Loucy (cell line): ENCODE measurements at regions not wholly inside any gene's neighbourhood (a gene's known extent, or its start where the extent isn't known, plus 50 kb on each side); places are given as distances from the start of the nearest gene placed in this dataset.

ENCODE experiments used
- H2AFZ ChIP-seq: fragments of 200-600 bp; sonication (generic); 2 replicates; pipeline ENCODE4 v1.6.0; 2016; ENCODE audit warnings: antibody characterized with exemption, mild to moderate bottlenecking, low read length, moderate library complexity
- H3F3A ChIP-seq: fragments of 200-600 bp; 2 replicates; pipeline ENCODE4 v1.6.0; 2016; ENCODE audit warnings: antibody characterized with exemption, low read depth, mild to moderate bottlenecking
- H3K27me3 ChIP-seq: fragments of 200-600 bp; sonication (generic); 2 replicates; pipeline ENCODE4 v1.6.1; 2014; ENCODE audit warnings: low read length, mild to moderate bottlenecking; ENCODE audit not compliant: insufficient read depth, poor library complexity, severe bottlenecking
- H3K36me3 ChIP-seq: fragments of 200-600 bp; sonication (generic); 2 replicates; pipeline ENCODE4 v1.6.1; 2016; ENCODE audit warnings: low read length; ENCODE audit not compliant: insufficient read depth
- H3K4me1 ChIP-seq: fragments of 200-600 bp; sonication (generic); 2 replicates; pipeline ENCODE4 v1.5.1; 2014; ENCODE audit warnings: low read length, mild to moderate bottlenecking; ENCODE audit not compliant: insufficient read depth, poor library complexity, severe bottlenecking
- H3K4me2 ChIP-seq: fragments of 200-600 bp; sonication (generic); 2 replicates; pipeline ENCODE4 v1.6.0; 2014; ENCODE audit warnings: antibody characterized with exemption, low read length, low read depth, mild to moderate bottlenecking; ENCODE audit not compliant: poor library complexity, severe bottlenecking
- H3K4me3 ChIP-seq: fragments of 200-600 bp; sonication (generic); 2 replicates; pipeline ENCODE4 v1.5.1; 2014; ENCODE audit warnings: low read length, mild to moderate bottlenecking, mixed read lengths; ENCODE audit not compliant: poor library complexity, severe bottlenecking
- H3K79me2 ChIP-seq: fragments of 200-600 bp; sonication (generic); 2 replicates; pipeline ENCODE4 v1.6.1; 2014; ENCODE audit warnings: low read length; ENCODE audit not compliant: insufficient read depth
- H3K9ac ChIP-seq: fragments of 200-600 bp; sonication (generic); 2 replicates; pipeline ENCODE4 v1.6.0; 2014; ENCODE audit warnings: mild to moderate bottlenecking, low read depth, low read length, moderate library complexity; ENCODE audit not compliant: poor library complexity, severe bottlenecking
- H3K9me2 ChIP-seq: fragments of 200-600 bp; sonication (generic); replicated peaks from 2 replicates; pipeline ENCODE4 v1.6.1; 2016; ENCODE audit warnings: low read depth, low read length, mixed read lengths
- H3K9me3 ChIP-seq: fragments of 200-600 bp; sonication (generic); 2 replicates; pipeline ENCODE4 v1.6.1; 2014; ENCODE audit warnings: mild to moderate bottlenecking, antibody characterized with exemption, low read length, low read depth; ENCODE audit not compliant: insufficient read depth
- H4K20me1 ChIP-seq: fragments of 200-600 bp; sonication (generic); 2 replicates; pipeline ENCODE4 v1.6.0; 2014; ENCODE audit warnings: antibody characterized with exemption, low read length, mild to moderate bottlenecking; ENCODE audit not compliant: insufficient read depth, poor library complexity, severe bottlenecking
- EZH2phosphoT487 ChIP-seq: fragments of 200-600 bp; IDR thresholded peaks from 2 replicates; pipeline ENCODE4 v1.6.1; 2018; ENCODE audit warnings: antibody characterized with exemption, mild to moderate bottlenecking, moderate library complexity, borderline replicate concordance
- TF ChIP-seq, protein P1 (sequence below): fragments of 200-600 bp; sonication (generic); conservative IDR thresholded peaks from 2 replicates; pipeline ENCODE4 v1.5.1; 2014; ENCODE audit warnings: mild to moderate bottlenecking, antibody characterized with exemption, low read length

DNA sequence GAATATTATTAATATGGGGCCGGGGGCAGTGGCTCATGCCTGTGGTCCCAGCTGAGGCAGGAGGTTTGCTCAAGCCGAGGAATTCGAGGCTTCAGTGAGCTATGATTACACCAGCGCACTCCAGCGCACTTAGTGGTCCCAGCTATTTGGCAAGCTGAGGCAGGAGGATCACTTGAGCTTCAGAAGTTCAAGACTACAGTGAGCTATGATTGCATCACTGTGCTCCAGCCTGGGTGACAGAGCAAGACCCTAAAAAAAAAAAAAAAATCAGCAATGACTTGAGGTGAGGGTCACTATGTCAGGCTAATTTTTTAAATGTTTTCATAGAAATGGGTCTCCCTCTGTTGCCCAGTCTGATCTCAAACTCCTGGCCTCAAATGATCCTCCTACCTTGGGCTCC is 243.4 kb downstream of the RBM19 start:
- no peaks in the 10 kb centered on the region for H3K9me2 ChIP-seq
- H3K9me3 ChIP-seq, result no peaks in the 10 kb centered on the region
- H3K27me3 ChIP-seq, result no peaks in the 10 kb centered on the region
- H3K9ac ChIP-seq, result no peak overlapping the region
- no peak overlapping the region for H3K4me2 ChIP-seq
- H3F3A ChIP-seq, result no peaks in the 10 kb centered on the region
- H3K4me1 ChIP-seq, result no peaks in the 10 kb centered on the region
- H4K20me1 ChIP-seq, result no peaks in the 10 kb centered on the region
- H3K36me3 ChIP-seq, result no peaks in the 10 kb centered on the region
- no peak overlapping the region for H3K4me3 ChIP-seq
- H2AFZ ChIP-seq, result no peak overlapping the region
- no peaks in the 10 kb centered on the region for H3K79me2 ChIP-seq
- TF ChIP-seq, protein P1, sequence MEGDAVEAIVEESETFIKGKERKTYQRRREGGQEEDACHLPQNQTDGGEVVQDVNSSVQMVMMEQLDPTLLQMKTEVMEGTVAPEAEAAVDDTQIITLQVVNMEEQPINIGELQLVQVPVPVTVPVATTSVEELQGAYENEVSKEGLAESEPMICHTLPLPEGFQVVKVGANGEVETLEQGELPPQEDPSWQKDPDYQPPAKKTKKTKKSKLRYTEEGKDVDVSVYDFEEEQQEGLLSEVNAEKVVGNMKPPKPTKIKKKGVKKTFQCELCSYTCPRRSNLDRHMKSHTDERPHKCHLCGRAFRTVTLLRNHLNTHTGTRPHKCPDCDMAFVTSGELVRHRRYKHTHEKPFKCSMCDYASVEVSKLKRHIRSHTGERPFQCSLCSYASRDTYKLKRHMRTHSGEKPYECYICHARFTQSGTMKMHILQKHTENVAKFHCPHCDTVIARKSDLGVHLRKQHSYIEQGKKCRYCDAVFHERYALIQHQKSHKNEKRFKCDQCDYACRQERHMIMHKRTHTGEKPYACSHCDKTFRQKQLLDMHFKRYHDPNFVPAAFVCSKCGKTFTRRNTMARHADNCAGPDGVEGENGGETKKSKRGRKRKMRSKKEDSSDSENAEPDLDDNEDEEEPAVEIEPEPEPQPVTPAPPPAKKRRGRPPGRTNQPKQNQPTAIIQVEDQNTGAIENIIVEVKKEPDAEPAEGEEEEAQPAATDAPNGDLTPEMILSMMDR, result no peak
- no peak for TF ChIP-seq EZH2phosphoT487

DNA sequence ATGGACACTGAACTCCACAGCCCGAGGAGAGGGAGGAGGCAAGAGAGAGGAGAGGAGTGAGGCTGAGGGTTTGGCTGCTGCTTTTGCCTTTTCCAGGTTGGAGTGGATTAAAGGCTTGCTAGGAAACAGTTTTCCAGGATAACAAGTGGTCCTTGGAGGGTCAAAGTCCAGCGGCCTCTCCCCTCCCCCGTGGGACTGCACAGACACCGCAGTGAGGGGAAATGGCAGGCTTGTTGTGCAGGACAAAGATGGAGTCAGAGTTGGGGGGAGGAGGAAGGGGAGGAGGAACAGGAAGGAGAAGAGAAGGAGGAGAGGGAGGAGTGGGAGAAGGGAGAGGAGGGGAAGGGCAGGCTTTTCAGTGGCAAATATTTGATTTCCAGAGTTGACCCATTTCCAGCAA is 245.5 kb downstream of the RBM19 start:
- Histone ChIP-seq H3K4me2 (no peak overlapping the region), H3K27me3 (no peaks in the 10 kb centered on the region), H3K4me3 (no peak overlapping the region), H3K79me2 (no peaks in the 10 kb centered on the region), H4K20me1 (no peaks in the 10 kb centered on the region), H3F3A (no peaks in the 10 kb centered on the region), H3K36me3 (no peaks in the 10 kb centered on the region), H3K9me3 (no peaks in the 10 kb centered on the region), H3K4me1 (no peaks in the 10 kb centered on the region), H3K9ac (no peak overlapping the region), H3K9me2 (no peaks in the 10 kb centered on the region), H2AFZ (no peak overlapping the region; the same call in 1 of the 2 replicates)
- no peak for TF ChIP-seq EZH2phosphoT487
- TF ChIP-seq, protein P1, result no peak

DNA sequence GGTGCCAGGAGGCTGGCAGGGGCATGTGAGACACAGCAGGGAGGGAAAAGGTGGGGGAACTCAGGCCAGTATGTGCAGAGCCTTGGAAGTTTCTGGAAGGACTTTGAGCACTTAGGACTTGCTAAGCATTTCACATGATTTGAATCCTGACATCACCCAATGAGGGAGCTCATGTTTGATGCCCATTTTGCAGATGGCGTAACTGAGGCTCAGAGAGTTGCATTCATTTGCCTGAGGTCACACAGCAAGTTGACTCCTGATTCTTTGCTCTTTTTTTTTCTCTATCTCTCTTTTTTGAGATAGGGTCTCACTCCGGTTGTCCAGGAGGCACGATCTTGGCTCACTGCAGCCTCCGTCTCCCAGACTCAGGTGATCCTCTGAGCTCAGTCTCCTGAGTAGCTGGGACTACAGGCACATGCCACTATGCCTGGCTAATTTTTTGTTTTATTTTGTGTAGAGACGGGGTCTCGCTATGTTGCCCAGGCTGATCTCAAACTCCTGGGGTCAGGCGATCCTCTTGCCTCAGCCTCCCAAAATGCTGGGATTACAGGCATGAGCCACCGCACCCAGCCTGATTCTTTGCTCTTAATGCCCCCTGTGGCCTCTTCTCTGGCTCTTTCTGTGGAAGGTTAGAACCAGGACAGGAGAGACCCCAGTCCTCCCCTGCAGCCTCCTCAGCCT is 246.1 kb downstream of the RBM19 start:
- H3K4me2 ChIP-seq, result no peak overlapping the region
- no peaks in the 10 kb centered on the region for H3K4me1 ChIP-seq
- no peaks in the 10 kb centered on the region for H3K79me2 ChIP-seq
- no peaks in the 10 kb centered on the region for H3K9me3 ChIP-seq
- H3K4me3 ChIP-seq, result no peak overlapping the region
- H3K36me3 ChIP-seq, result no peaks in the 10 kb centered on the region
- H2AFZ ChIP-seq, result no peak overlapping the region
- no peaks in the 10 kb centered on the region for H3K27me3 ChIP-seq
- H3K9me2 ChIP-seq, result no peaks in the 10 kb centered on the region
- H3F3A ChIP-seq, result no peaks in the 10 kb centered on the region
- no peak overlapping the region for H3K9ac ChIP-seq
- TF ChIP-seq, protein P1, result no peak
- TF ChIP-seq EZH2phosphoT487, result no peak
- no peaks in the 10 kb centered on the region for H4K20me1 ChIP-seq
